HG02678 (cell line): ENCODE measurements at regions not wholly inside any gene's neighbourhood (a gene's known extent, or its start where the extent isn't known, plus 50 kb on each side); places are given as distances from the start of the nearest gene placed in this dataset.
"Not testable (repeated sequence)": the region's sequence is repeated elsewhere in the genome, so short reads cannot be mapped to it uniquely, and the experiment has no call there.

Source experiments
- ATAC-seq: cut with Tn5 transposase; IDR thresholded peaks from one replicate; pipeline ENCODE4 v1.9.1; 2021; ENCODE audit warnings: mild to moderate bottlenecking, moderate library complexity; ENCODE audit not compliant: unreplicated experiment

GRCh38 chr2:52345676-52346075, 1313.7 kb upstream of the NRXN1 start:
- ATAC-seq: no peak

- no peak for ATAC-seq
These were observed 1313.2 kb upstream of the NRXN1 start for GRCh38 chr2:52345082-52345481.

GRCh38 chr2:52343706-52344266, 1311.9 kb upstream of the NRXN1 start:
- no peak for ATAC-seq

GRCh38 chr2:52343010-52343409, 1311.1 kb upstream of the NRXN1 start:
- no peak for ATAC-seq

- ATAC-seq: no peak
These were observed 1310.5 kb upstream of the NRXN1 start for GRCh38 chr2:52342458-52342857.

GRCh38 chr2:52341732-52342131, 1309.8 kb upstream of the NRXN1 start:
- no peak for ATAC-seq

- no peak for ATAC-seq
These were observed 1308.2 kb upstream of the NRXN1 start for GRCh38 chr2:52340171-52340570.

- ATAC-seq: not testable (repeated sequence)
These were observed 1305.9 kb upstream of the NRXN1 start for GRCh38 chr2:52337786-52338185.

GRCh38 chr2:52336951-52337350, 1305.0 kb upstream of the NRXN1 start:
- no peak for ATAC-seq

GRCh38 chr2:52335727-52336126, 1303.8 kb upstream of the NRXN1 start:
- no peak for ATAC-seq

GRCh38 chr2:52334185-52334584, 1302.3 kb upstream of the NRXN1 start:
- ATAC-seq: no peak

- ATAC-seq: no peak
These were observed 1295.7 kb upstream of the NRXN1 start for GRCh38 chr2:52327641-52328040.

GRCh38 chr2:52314231-52314630, 1282.3 kb upstream of the NRXN1 start:
- ATAC-seq: no peak

GRCh38 chr2:52312486-52312885, 1280.6 kb upstream of the NRXN1 start:
- ATAC-seq: no peak

- ATAC-seq: no peak
These were observed 1279.9 kb upstream of the NRXN1 start for GRCh38 chr2:52311862-52312261.

GRCh38 chr2:52308156-52308555, 1276.2 kb upstream of the NRXN1 start:
- no peak for ATAC-seq

- no peak for ATAC-seq
These were observed 1262.7 kb upstream of the NRXN1 start for GRCh38 chr2:52294628-52295027.

- no peak for ATAC-seq
These were observed 1260.9 kb upstream of the NRXN1 start for GRCh38 chr2:52292801-52293200.

GRCh38 chr2:52289741-52290140, 1257.8 kb upstream of the NRXN1 start:
- no peak for ATAC-seq

GRCh38 chr2:52288596-52288995, 1256.7 kb upstream of the NRXN1 start:
- no peak for ATAC-seq

GRCh38 chr2:52269696-52270485, 1238.0 kb upstream of the NRXN1 start:
- no peak for ATAC-seq

- no peak for ATAC-seq
These were observed 1233.0 kb upstream of the NRXN1 start for GRCh38 chr2:52264911-52265310.

GRCh38 chr2:52264488-52264887, 1232.6 kb upstream of the NRXN1 start:
- no peak for ATAC-seq
